Kidney (tissue), 13 donors: ENCODE measurements at regions not wholly inside any gene's neighbourhood (a gene's known extent, or its start where the extent isn't known, plus 50 kb on each side); places are given as distances from the start of the nearest gene placed in this dataset.
A peak's percentile ranks its signal among the peaks of the same experiment; 100 is the strongest.

Experiments
- DNase-seq, 5 donors: peaks; one replicate each; pipeline ENCODE4 v3.0.0-alpha.2; 2013 to 2020
- FAIRE-seq: peaks from 2 replicates; lab custom pipeline; 2012; peaks lifted over from hg19 to GRCh38; lab: Jason Lieb, UNC
- H3K27ac ChIP-seq, 2 donors: one replicate each; pipeline ENCODE4 v1.7.0; 2013; ENCODE audit warnings: low read depth in 2 of 2, low read length in 2 of 2, inconsistent platforms in 1 of 2
- H3K27me3 ChIP-seq: one replicate; pipeline ENCODE4 v1.7.1; 2013; ENCODE audit warnings: low read length, inconsistent platforms; ENCODE audit not compliant: control insufficient read depth, insufficient read depth
- H3K36me3 ChIP-seq, 3 donors: one replicate each; pipeline versions ENCODE4 v1.7.0 to v1.7.1; 2013; ENCODE audit warnings: low read length in 3 of 3, control low read depth in 1 of 3, inconsistent platforms in 1 of 3; ENCODE audit not compliant: insufficient read depth in 3 of 3, control insufficient read depth in 2 of 3
- H3K4me1 ChIP-seq, 3 donors: one replicate each; pipeline versions ENCODE4 v1.7.0 to v1.7.1; 2013; ENCODE audit warnings: low read length in 3 of 3, inconsistent platforms in 1 of 3, low read depth in 1 of 3; ENCODE audit not compliant: control insufficient read depth in 2 of 3, insufficient read depth in 2 of 3
- H3K4me3 ChIP-seq, 3 donors: one replicate each; pipeline versions ENCODE4 v1.7.0 to v1.8.1; 2013; ENCODE audit warnings: low read length in 3 of 3, control low read depth in 1 of 3, inconsistent platforms in 1 of 3
- H3K9ac ChIP-seq, 3 donors: one replicate each; pipeline versions ENCODE4 v1.7.0 to v1.7.1; 2013; ENCODE audit warnings: low read length in 3 of 3, control low read depth in 1 of 3, inconsistent platforms in 1 of 3
- H3K9me3 ChIP-seq, 3 donors: one replicate each; pipeline versions ENCODE4 v1.7.0 to v1.7.1; 2013; ENCODE audit warnings: low read length in 3 of 3, control low read depth in 1 of 3, inconsistent platforms in 1 of 3; ENCODE audit not compliant: control insufficient read depth in 2 of 3, insufficient read depth in 1 of 3
- intact Hi-C: fragments of 100-400 bp; cut with DNase I; formaldehyde crosslinking; loops from one replicate; pipeline ENCODE4 v1.11.1; 2022
- TF ChIP-seq, protein P1 (sequence below): IDR thresholded peaks from 3 replicates; pipeline ENCODE4 v1.5.1; 2012; ENCODE audit warnings: mild to moderate bottlenecking, moderate library complexity, borderline replicate concordance; ENCODE audit not compliant: insufficient read depth; ENCODE audit errors: extremely low read depth
- donor health status: control.
- donor health status: control.
- donor health status: control.
- donor health status: control.
- donor health status: control.
- donor health status: DM: yes; HTN: yes; CAD: no.
- donor health status: Normal renal cell carcinoma (clear cell type).

GRCh38 chr1:234977875-234978396 is 150.7 kb downstream of the TOMM20 start:
- intact Hi-C loops = loop anchor here (10.0 kb wide), 1 partner anchor 97 kb away; no protein-coding TSS in a partner anchor

GRCh38 chr1:234976861-234977680 is 151.6 kb downstream of the TOMM20 start:
- TF ChIP-seq, protein P1, sequence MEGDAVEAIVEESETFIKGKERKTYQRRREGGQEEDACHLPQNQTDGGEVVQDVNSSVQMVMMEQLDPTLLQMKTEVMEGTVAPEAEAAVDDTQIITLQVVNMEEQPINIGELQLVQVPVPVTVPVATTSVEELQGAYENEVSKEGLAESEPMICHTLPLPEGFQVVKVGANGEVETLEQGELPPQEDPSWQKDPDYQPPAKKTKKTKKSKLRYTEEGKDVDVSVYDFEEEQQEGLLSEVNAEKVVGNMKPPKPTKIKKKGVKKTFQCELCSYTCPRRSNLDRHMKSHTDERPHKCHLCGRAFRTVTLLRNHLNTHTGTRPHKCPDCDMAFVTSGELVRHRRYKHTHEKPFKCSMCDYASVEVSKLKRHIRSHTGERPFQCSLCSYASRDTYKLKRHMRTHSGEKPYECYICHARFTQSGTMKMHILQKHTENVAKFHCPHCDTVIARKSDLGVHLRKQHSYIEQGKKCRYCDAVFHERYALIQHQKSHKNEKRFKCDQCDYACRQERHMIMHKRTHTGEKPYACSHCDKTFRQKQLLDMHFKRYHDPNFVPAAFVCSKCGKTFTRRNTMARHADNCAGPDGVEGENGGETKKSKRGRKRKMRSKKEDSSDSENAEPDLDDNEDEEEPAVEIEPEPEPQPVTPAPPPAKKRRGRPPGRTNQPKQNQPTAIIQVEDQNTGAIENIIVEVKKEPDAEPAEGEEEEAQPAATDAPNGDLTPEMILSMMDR = no peak
- Histone ChIP-seq H3K9me3 (no peaks in the 10 kb centered on the region), H3K9ac (no peak overlapping the region), H3K36me3 (no peaks in the 10 kb centered on the region), H3K4me1 (peaks cover 19 to 78% (median 41%) of the 10 kb centered on the region in 3 donors), H3K27ac (peak overlapping the region in 1 of 2 donors; percentile 42), H3K4me3 (no peak overlapping the region), H3K27me3 (no peaks in the 10 kb centered on the region)
- intact Hi-C loops = loop anchor here (10.0 kb wide), 1 partner anchor 98 kb away; no protein-coding TSS in a partner anchor
- FAIRE-seq = no peak
- peak in 2 of 5 donors; percentile 29 to 30 for DNase-seq

More at GRCh38 chr1:234977875-234978396, 150.7 kb downstream of the TOMM20 start:
- no peak for FAIRE-seq
- Histone ChIP-seq H3K9me3 (no peaks in the 10 kb centered on the region), H3K4me3 (no peak overlapping the region), H3K36me3 (no peaks in the 10 kb centered on the region), H3K27me3 (no peaks in the 10 kb centered on the region), H3K27ac (peak overlapping the region; percentile 89 to 90), H3K4me1 (peaks cover 14 to 76% (median 41%) of the 10 kb centered on the region in 3 donors), H3K9ac (peak overlapping the region in 1 of 3 donors; percentile 10)
- TF ChIP-seq, protein P1 = no peak
- peak in 1 of 5 donors; percentile 31 for DNase-seq

- DNase-seq = peak in 2 of 5 donors; percentile 23 to 47
- no peak overlapping the region for H3K9ac ChIP-seq
- H3K9me3 ChIP-seq = no peaks in the 10 kb centered on the region
- no peak overlapping the region for H3K27ac ChIP-seq
- FAIRE-seq = no peak
- H3K36me3 ChIP-seq = no peaks in the 10 kb centered on the region
- intact Hi-C loops = loop anchor here (10.0 kb wide), 1 partner anchor 99 kb away; no protein-coding TSS in a partner anchor
- TF ChIP-seq, protein P1 = no peak
- no peak overlapping the region for H3K4me3 ChIP-seq
- peaks cover 19 to 77% (median 42%) of the 10 kb centered on the region in 3 donors for H3K4me1 ChIP-seq
- H3K27me3 ChIP-seq = no peaks in the 10 kb centered on the region
Measured at GRCh38 chr1:234975941-234976860, 152.4 kb downstream of the TOMM20 start.
